Endodermal cell (in vitro differentiated cells): ENCODE measurements at regions not wholly inside any gene's neighbourhood (a gene's known extent, or its start where the extent isn't known, plus 50 kb on each side); places are given as distances from the start of the nearest gene placed in this dataset.
A peak's percentile ranks its signal among the peaks of the same experiment; 100 is the strongest.

Experiments used
- DNase-seq: peaks from one replicate; pipeline ENCODE4 v3.0.0-alpha.2; 2017
- H3K27ac ChIP-seq: 2 replicates; pipeline ENCODE4 v1.5.1; 2013; ENCODE audit warnings: mild to moderate bottlenecking, low read depth, low read length, moderate library complexity
- H3K27me3 ChIP-seq: 2 replicates; pipeline ENCODE4 v1.6.1; 2013; ENCODE audit warnings: mild to moderate bottlenecking, low read length, moderate library complexity; ENCODE audit not compliant: insufficient read depth, control insufficient read depth, poor library complexity, severe bottlenecking
- H3K36me3 ChIP-seq: 2 replicates; pipeline ENCODE4 v1.7.0; 2013; ENCODE audit warnings: mild to moderate bottlenecking, low read length, moderate library complexity; ENCODE audit not compliant: control insufficient read depth, insufficient read depth
- H3K4me1 ChIP-seq: one replicate; pipeline ENCODE4 v1.7.0; 2013; ENCODE audit warnings: low read length; ENCODE audit not compliant: control insufficient read depth, insufficient read depth
- H3K4me3 ChIP-seq: 2 replicates; pipeline ENCODE4 v1.5.1; 2013; ENCODE audit warnings: mild to moderate bottlenecking, low read length, moderate library complexity
- H3K9ac ChIP-seq: 2 replicates; pipeline ENCODE4 v1.6.1; 2013; ENCODE audit warnings: mild to moderate bottlenecking, low read length, moderate library complexity; ENCODE audit not compliant: poor library complexity, severe bottlenecking; ENCODE audit errors: extremely low read depth
- H3K9me3 ChIP-seq: 2 replicates; pipeline ENCODE4 v1.6.1; 2013; ENCODE audit warnings: mild to moderate bottlenecking, low read length, moderate library complexity; ENCODE audit not compliant: control insufficient read depth
- H3K27ac Mint-ChIP-seq: 2 replicates; pipeline ENCODE4 v1.8.0; 2020; ENCODE audit warnings: mixed read lengths
- H3K27me3 Mint-ChIP-seq: 2 replicates; pipeline ENCODE4 v1.8.0; 2021; ENCODE audit warnings: mild to moderate bottlenecking, mixed read lengths; ENCODE audit not compliant: insufficient read depth
- H3K36me3 Mint-ChIP-seq: 2 replicates; pipeline ENCODE4 v1.8.0; 2020; ENCODE audit warnings: low read depth, mixed read lengths
- H3K4me1 Mint-ChIP-seq: 2 replicates; pipeline ENCODE4 v1.8.0; 2020; ENCODE audit warnings: mixed read lengths
- H3K4me3 Mint-ChIP-seq: 2 replicates; pipeline ENCODE4 v1.8.0; 2020; ENCODE audit warnings: mild to moderate bottlenecking, moderate library complexity, mixed read lengths
- H3K9me3 Mint-ChIP-seq: 2 replicates; pipeline ENCODE4 v1.8.0; 2020; ENCODE audit warnings: mild to moderate bottlenecking, mixed read lengths
- WGBS, 2 experiments: methylation state at CpG; one replicate each; pipeline versions ENCODE4 v1.1.5 to v1.1.7; 2013; ENCODE audit warnings: missing lambda C conversion rate in 2 of 2, mixed read lengths in 1 of 2; ENCODE audit not compliant: insufficient coverage in 1 of 2, insufficient read length in 1 of 2; 5-methylcytosine and 5-hydroxymethylcytosine counted together
- TF ChIP-seq, protein P1 (sequence below): fragments of 200-600 bp; sonication (generic); conservative IDR thresholded peaks from 2 replicates; pipeline ENCODE4 v1.5.0; 2021; ENCODE audit warnings: antibody characterized with exemption, mild to moderate bottlenecking

DNA sequence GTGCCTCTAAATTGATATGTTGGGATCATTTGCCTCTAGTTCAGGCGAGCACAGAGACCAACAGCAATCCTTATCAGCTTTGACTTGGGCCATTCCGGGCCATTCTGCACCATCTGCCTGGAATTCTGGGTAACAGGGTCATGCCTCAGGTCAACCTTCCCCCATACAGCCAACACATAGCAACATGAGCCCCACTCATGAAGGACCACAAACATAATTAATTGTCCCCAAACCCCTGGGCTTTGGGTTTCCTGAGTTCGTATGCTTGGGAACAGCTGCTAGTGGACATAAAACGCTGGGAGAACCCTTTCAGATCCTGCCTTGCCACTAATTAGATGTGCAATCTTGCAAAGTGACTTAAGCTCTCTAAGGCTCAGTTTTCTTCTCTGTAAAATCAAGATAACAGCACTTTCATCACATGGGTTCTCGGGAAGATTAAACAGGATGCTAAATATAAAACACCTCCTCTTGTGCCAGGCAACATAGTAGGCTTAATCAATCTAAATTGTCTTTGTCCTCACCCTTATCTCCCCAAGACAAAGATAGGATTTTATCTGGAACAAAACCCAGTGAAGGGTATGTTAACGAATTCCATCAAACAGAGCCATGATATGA, 426.5 kb downstream of the CD83 start:
- Mint-ChIP-seq H3K27me3 (no peaks in the 10 kb centered on the region), H3K27ac (peak overlapping the region; percentile 8), H3K9me3 (no peaks in the 10 kb centered on the region), H3K4me1 (peaks cover 37% of the 10 kb centered on the region), H3K36me3 (no peaks in the 10 kb centered on the region), H3K4me3 (no peak overlapping the region)
- Histone ChIP-seq H3K9me3 (no peaks in the 10 kb centered on the region), H3K27ac (no peak overlapping the region), H3K36me3 (no peaks in the 10 kb centered on the region), H3K4me1 (peaks cover 14% of the 10 kb centered on the region), H3K4me3 (no peak overlapping the region), H3K9ac (no peak overlapping the region), H3K27me3 (no peaks in the 10 kb centered on the region)
- 72 to 82% methylated on average over 5 to 6 of the region's 6 CpGs for WGBS, 2 experiments
- no peak for DNase-seq
- TF ChIP-seq, protein P1, sequence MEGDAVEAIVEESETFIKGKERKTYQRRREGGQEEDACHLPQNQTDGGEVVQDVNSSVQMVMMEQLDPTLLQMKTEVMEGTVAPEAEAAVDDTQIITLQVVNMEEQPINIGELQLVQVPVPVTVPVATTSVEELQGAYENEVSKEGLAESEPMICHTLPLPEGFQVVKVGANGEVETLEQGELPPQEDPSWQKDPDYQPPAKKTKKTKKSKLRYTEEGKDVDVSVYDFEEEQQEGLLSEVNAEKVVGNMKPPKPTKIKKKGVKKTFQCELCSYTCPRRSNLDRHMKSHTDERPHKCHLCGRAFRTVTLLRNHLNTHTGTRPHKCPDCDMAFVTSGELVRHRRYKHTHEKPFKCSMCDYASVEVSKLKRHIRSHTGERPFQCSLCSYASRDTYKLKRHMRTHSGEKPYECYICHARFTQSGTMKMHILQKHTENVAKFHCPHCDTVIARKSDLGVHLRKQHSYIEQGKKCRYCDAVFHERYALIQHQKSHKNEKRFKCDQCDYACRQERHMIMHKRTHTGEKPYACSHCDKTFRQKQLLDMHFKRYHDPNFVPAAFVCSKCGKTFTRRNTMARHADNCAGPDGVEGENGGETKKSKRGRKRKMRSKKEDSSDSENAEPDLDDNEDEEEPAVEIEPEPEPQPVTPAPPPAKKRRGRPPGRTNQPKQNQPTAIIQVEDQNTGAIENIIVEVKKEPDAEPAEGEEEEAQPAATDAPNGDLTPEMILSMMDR: no peak

DNA sequence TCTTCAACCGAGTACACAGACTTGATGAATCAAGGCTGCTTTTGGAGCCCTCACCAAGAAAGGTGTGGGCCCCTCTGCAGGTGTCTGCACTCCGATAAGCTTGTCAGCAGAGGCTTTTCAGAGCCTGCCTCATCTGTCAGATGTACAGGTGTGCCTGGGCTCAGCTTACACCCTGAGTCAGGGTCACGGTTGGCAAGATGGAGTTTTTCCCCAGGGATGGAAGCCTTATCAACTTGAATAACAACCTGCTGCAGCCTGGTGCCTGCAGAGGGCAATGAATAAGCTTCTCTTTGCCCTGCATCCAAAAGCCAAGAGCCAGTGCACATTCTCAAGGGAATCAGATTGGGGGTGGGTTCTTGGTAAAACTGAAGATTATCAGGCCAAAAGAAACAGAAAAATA, 427.1 kb downstream of the CD83 start:
- Mint-ChIP-seq H3K27me3 (no peaks in the 10 kb centered on the region), H3K27ac (no peak overlapping the region), H3K9me3 (no peaks in the 10 kb centered on the region), H3K4me3 (no peak overlapping the region), H3K4me1 (peaks cover 40% of the 10 kb centered on the region), H3K36me3 (no peaks in the 10 kb centered on the region)
- Histone ChIP-seq H3K36me3 (no peaks in the 10 kb centered on the region), H3K4me3 (no peak overlapping the region), H3K9ac (no peak overlapping the region), H3K4me1 (peaks cover 19% of the 10 kb centered on the region), H3K27me3 (no peaks in the 10 kb centered on the region), H3K27ac (no peak overlapping the region), H3K9me3 (no peaks in the 10 kb centered on the region)
- TF ChIP-seq, protein P1: peak; percentile 28
- WGBS, 2 experiments: 72 to 84% methylated on average over 3 of the region's 3 CpGs
- peak; percentile 62 for DNase-seq

DNA sequence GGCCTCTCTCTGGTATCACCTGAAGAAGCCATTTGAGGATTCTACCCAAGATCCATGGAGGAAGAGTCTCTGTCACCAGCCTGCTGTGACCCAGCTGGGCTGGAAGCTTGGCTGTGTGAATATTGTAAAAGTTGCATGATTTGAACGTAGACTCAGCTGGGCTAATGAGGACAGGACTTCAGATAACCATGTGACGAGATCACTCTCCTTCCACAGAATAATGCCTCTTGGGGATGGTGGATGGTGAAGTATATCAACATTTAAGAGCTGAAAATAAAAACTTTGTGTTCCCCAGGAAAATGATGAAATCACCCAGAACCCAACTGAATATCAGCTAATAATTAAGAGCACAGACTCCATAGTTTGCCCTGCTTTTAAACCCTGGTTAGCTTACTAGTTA, 427.9 kb downstream of the CD83 start:
- Mint-ChIP-seq H3K4me1 (peaks cover 43% of the 10 kb centered on the region), H3K27ac (no peak overlapping the region)
- WGBS, 2 experiments: 93 to 100% methylated on average over 1 of the region's 2 CpGs

More for the DNA sequence above, 427.9 kb downstream of the CD83 start:
- H3K9ac ChIP-seq: no peak overlapping the region
- H3K27me3 ChIP-seq: no peaks in the 10 kb centered on the region
- Mint-ChIP-seq H3K27me3 (no peaks in the 10 kb centered on the region), H3K4me3 (no peak overlapping the region), H3K9me3 (no peaks in the 10 kb centered on the region), H3K36me3 (no peaks in the 10 kb centered on the region)
- no peaks in the 10 kb centered on the region for H3K9me3 ChIP-seq
- H3K36me3 ChIP-seq: no peaks in the 10 kb centered on the region
- peaks cover 19% of the 10 kb centered on the region for H3K4me1 ChIP-seq
- H3K4me3 ChIP-seq: no peak overlapping the region
- H3K27ac ChIP-seq: no peak overlapping the region
- TF ChIP-seq, protein P1: no peak
- DNase-seq: no peak
